SK-N-SH (cell line): ENCODE measurements at regions not wholly inside any gene's neighbourhood (a gene's known extent, or its start where the extent isn't known, plus 50 kb on each side); places are given as distances from the start of the nearest gene placed in this dataset.

Experiments used
- CTCF ChIA-PET: fragments of 300-600, 350-600 bp; formaldehyde crosslinking; extraction: SDS; loops from one replicate; lab custom pipeline; 2021; lab: Yijun Ruan, JAX
- POLR2A ChIA-PET: fragments of 350-600 bp; sonication (Branson Sonifier 250); formaldehyde crosslinking; extraction: SDS; loops from one replicate; lab custom pipeline; 2020; ENCODE audit warnings: antibody characterized with exemption, inconsistent platforms; lab: Yijun Ruan, JAX
- DNase-seq: peaks from one replicate; pipeline ENCODE4 v3.0.0; 2012
- H2AFZ ChIP-seq: fragments of 200-600 bp; sonication (generic); 2 replicates; pipeline ENCODE4 v1.8.1; 2016; ENCODE audit warnings: antibody characterized with exemption, mild to moderate bottlenecking, low read depth
- H3F3A ChIP-seq: fragments of 200-600 bp; sonication (generic); replicated peaks from 2 replicates; pipeline ENCODE3; 2016; ENCODE audit warnings: antibody characterized with exemption, mild to moderate bottlenecking; ENCODE audit not compliant: insufficient read depth
- H3K27ac ChIP-seq, 2 experiments: fragments of 200-500 bp in 1 of 2; fragments of 200-600 bp in 1 of 2; sonication (Bioruptor generic) in 1 of 2; sonication (generic), shearing (Covaris generic) in 1 of 2; 2 replicates each; pipeline versions ENCODE4 v1.5.1 to v1.6.1; 2014 to 2016; ENCODE audit warnings: low read depth in 2 of 2, inconsistent platforms in 1 of 2, low read length in 1 of 2, mild to moderate bottlenecking in 1 of 2, mixed read lengths in 1 of 2
- H3K27me3 ChIP-seq: fragments of 200-600 bp; sonication (generic), shearing (Covaris generic); 2 replicates; pipeline ENCODE4 v1.6.1; 2016; ENCODE audit warnings: mixed run types; ENCODE audit not compliant: insufficient read depth
- H3K36me3 ChIP-seq, 2 experiments: fragments of 200-500 bp in 1 of 2; fragments of 200-600 bp in 1 of 2; sonication (Bioruptor generic) in 1 of 2; sonication (generic) in 1 of 2; replicated peaks in 1 of 2; 2 replicates each; pipeline versions ENCODE3 to v1.5.1; 2014 to 2016; ENCODE audit warnings: low read length in 1 of 2, mild to moderate bottlenecking in 1 of 2; ENCODE audit not compliant: insufficient read depth in 2 of 2, control insufficient read depth in 1 of 2
- H3K4me1 ChIP-seq, 2 experiments: fragments of 200-500 bp in 1 of 2; fragments of 200-600 bp in 1 of 2; sonication (Bioruptor generic) in 1 of 2; sonication (generic), shearing (Covaris generic) in 1 of 2; 2 replicates each; pipeline versions ENCODE4 v1.5.1 to v1.6.1; 2014 to 2016; ENCODE audit warnings: low read depth in 1 of 2, low read length in 1 of 2, mixed run types in 1 of 2; ENCODE audit not compliant: insufficient read depth in 2 of 2, control insufficient read depth in 1 of 2
- H3K4me2 ChIP-seq: fragments of 200-600 bp; sonication (generic), shearing (Covaris generic); 2 replicates; pipeline ENCODE4 v1.6.1; 2017; ENCODE audit warnings: mixed run types
- H3K4me3 ChIP-seq, 2 experiments: fragments of 200-500 bp in 1 of 2; fragments of 200-600 bp in 1 of 2; sonication (Bioruptor generic) in 1 of 2; sonication (generic), shearing (Covaris generic) in 1 of 2; 2 replicates each; pipeline versions ENCODE4 v1.5.1 to v1.8.1; 2014 to 2016; ENCODE audit warnings: low read depth in 2 of 2, inconsistent platforms in 1 of 2, low read length in 1 of 2, mild to moderate bottlenecking in 1 of 2, mixed read lengths in 1 of 2, moderate library complexity in 1 of 2
- H3K79me2 ChIP-seq: fragments of 200-600 bp; sonication (generic); 2 replicates; pipeline ENCODE4 v1.8.1; 2017; ENCODE audit warnings: mild to moderate bottlenecking; ENCODE audit not compliant: insufficient read depth
- H3K9ac ChIP-seq: fragments of 200-600 bp; sonication (generic); 2 replicates; pipeline ENCODE4 v1.6.1; 2017; ENCODE audit warnings: mixed run types
- H3K9me2 ChIP-seq: fragments of 200-600 bp; sonication (generic); 2 replicates; pipeline ENCODE4 v1.6.1; 2017; ENCODE audit warnings: mixed run types
- H3K9me3 ChIP-seq: fragments of 200-600 bp; sonication (generic); 2 replicates; pipeline ENCODE4 v1.6.1; 2017; ENCODE audit warnings: mixed run types, mild to moderate bottlenecking, moderate library complexity
- H4K20me1 ChIP-seq: fragments of 200-600 bp; sonication (generic); 2 replicates; pipeline ENCODE4 v1.6.1; 2017; ENCODE audit warnings: mild to moderate bottlenecking, mixed run types; ENCODE audit not compliant: insufficient read depth
- GATA2 ChIP-seq: sonication (generic); formaldehyde crosslinking; IDR thresholded peaks from 2 replicates; pipeline ENCODE4 v1.5.0; 2020; ENCODE audit warnings: mild to moderate bottlenecking, missing genetic modification reagents
- IRF3 ChIP-seq: fragments of 150-350 bp; IDR thresholded peaks from 2 replicates; pipeline ENCODE4 v1.6.1; 2016; ENCODE audit warnings: mild to moderate bottlenecking, low read depth, low read length
- JUND ChIP-seq: IDR thresholded peaks from 2 replicates; pipeline ENCODE4 v1.4.0; 2012
- MAX ChIP-seq: IDR thresholded peaks from 2 replicates; pipeline ENCODE4 v1.4.0; 2012; ENCODE audit warnings: low read depth
- NFIC ChIP-seq: IDR thresholded peaks from 2 replicates; pipeline ENCODE4 v1.4.0; 2012; ENCODE audit warnings: borderline replicate concordance
- POLR2AphosphoS5 ChIP-seq: IDR thresholded peaks from 2 replicates; pipeline ENCODE4 v1.6.1; 2012; ENCODE audit warnings: low read depth, low read length
- RFX5 ChIP-seq: IDR thresholded peaks from 2 replicates; pipeline ENCODE4 v1.6.1; 2012; ENCODE audit warnings: mild to moderate bottlenecking, improper control_type of control experiment, low read length
- TEAD4 ChIP-seq: IDR thresholded peaks from 2 replicates; pipeline ENCODE4 v1.4.0; 2012; ENCODE audit warnings: mild to moderate bottlenecking, borderline replicate concordance; ENCODE audit not compliant: insufficient read depth
- USF2 ChIP-seq: fragments of 150-350 bp; IDR thresholded peaks from 2 replicates; pipeline ENCODE4 v1.6.1; 2017; ENCODE audit warnings: antibody characterized with exemption, low read length, low read depth, borderline replicate concordance
- WGBS: methylation state at CpG from one replicate; pipeline ENCODE4 v1.1.6; 2017; ENCODE audit warnings: low lambda C conversion rate; 5-methylcytosine and 5-hydroxymethylcytosine counted together
- TF ChIP-seq, protein P1 (sequence below): IDR thresholded peaks from 2 replicates; pipeline ENCODE4; 2012

DNA sequence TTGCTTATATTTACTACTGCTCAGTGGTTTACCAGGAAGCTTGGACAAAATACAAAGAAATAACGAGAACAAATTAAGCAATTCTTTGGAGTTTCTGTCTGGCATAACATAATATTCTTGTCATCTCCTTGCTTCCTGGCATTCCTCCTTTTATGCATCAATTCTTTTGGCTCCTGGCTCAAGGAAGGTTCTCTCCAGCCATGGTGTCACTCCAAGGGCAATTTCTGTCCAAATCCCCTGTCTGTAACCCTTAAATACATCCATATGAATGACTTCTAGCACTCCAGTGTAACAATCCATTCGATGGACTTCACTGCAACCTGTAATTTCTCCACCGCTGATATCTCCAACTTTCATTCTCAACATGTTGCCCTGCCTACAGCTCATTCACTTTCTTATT is 617.7 kb upstream of the ANKRD30A start:
- no peaks in the 10 kb centered on the region for H3K9me3 ChIP-seq
- WGBS = 80% methylated on average over 3 of the region's 3 CpGs
- H3K4me3 ChIP-seq = no peak overlapping the region
- no peak overlapping the region for H3K4me2 ChIP-seq
- H3K27ac ChIP-seq = no peak overlapping the region
- no peak for DNase-seq
- H3K9me2 ChIP-seq = no peaks in the 10 kb centered on the region
- no peaks in the 10 kb centered on the region for H3F3A ChIP-seq
- CTCF ChIA-PET = no interaction called here
- H2AFZ ChIP-seq = no peak overlapping the region
- no peak overlapping the region for H3K9ac ChIP-seq
- no peaks in the 10 kb centered on the region for H4K20me1 ChIP-seq
- POLR2A ChIA-PET = no interaction called here
- H3K4me1 ChIP-seq = peaks cover 0 to 8% of the 10 kb centered on the region in 2 experiments; a peak in 2 of 4 replicates
- H3K79me2 ChIP-seq = no peaks in the 10 kb centered on the region
- no peaks in the 10 kb centered on the region for H3K27me3 ChIP-seq
- no peak for TF ChIP-seq NFIC
- TF ChIP-seq RFX5 = no peak
- TF ChIP-seq USF2 = no peak
- H3K36me3 ChIP-seq = no peaks in the 10 kb centered on the region

- Histone ChIP-seq H4K20me1 (no peaks in the 10 kb centered on the region), H3K27me3 (no peaks in the 10 kb centered on the region), H3F3A (no peaks in the 10 kb centered on the region), H3K4me3 (no peak overlapping the region)
- DNase-seq = no peak
- TF ChIP-seq GATA2 (CRISPR knock-in tag) = no peak
- TF ChIP-seq NFIC = no peak
- TF ChIP-seq MAX = no peak
- TF ChIP-seq TEAD4 = no peak
- no peak for TF ChIP-seq JUND
- TF ChIP-seq, protein P1, sequence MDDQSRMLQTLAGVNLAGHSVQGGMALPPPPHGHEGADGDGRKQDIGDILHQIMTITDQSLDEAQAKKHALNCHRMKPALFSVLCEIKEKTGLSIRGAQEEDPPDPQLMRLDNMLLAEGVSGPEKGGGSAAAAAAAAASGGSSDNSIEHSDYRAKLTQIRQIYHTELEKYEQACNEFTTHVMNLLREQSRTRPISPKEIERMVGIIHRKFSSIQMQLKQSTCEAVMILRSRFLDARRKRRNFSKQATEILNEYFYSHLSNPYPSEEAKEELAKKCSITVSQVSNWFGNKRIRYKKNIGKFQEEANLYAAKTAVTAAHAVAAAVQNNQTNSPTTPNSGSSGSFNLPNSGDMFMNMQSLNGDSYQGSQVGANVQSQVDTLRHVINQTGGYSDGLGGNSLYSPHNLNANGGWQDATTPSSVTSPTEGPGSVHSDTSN = no peak
- no peak for TF ChIP-seq IRF3
- TF ChIP-seq POLR2AphosphoS5 = no peak
- TF ChIP-seq, all 33 proteins: peak for 0
- H3K9me3 ChIP-seq = no peaks in the 10 kb centered on the region
- WGBS = 91% methylated on average over 5 of the region's 5 CpGs
- ChIA-PET POLR2A (no interaction called here), CTCF (no interaction called here)
- H3K79me2 ChIP-seq = no peaks in the 10 kb centered on the region
- peaks cover 0 to 8% of the 10 kb centered on the region in 2 experiments; a peak in 2 of 4 replicates for H3K4me1 ChIP-seq
- H3K9ac ChIP-seq = no peak overlapping the region
- no peaks in the 10 kb centered on the region for H3K36me3 ChIP-seq
- no peak overlapping the region for H2AFZ ChIP-seq
- no peak overlapping the region for H3K27ac ChIP-seq
- H3K4me2 ChIP-seq = no peak overlapping the region
- H3K9me2 ChIP-seq = no peaks in the 10 kb centered on the region
Observed at GRCh38 chr10:36506697-36507496, 618.5 kb upstream of the ANKRD30A start.
